Stimulated activated CD8-positive, alpha-beta memory T cell treated with anti-CD3 and anti-CD28 coated beads, Interleukin-4, amount 100 ng/mL, for 4 hours (primary cell): ENCODE measurements at regions not wholly inside any gene's neighbourhood (a gene's known extent, or its start where the extent isn't known, plus 50 kb on each side); places are given as distances from the start of the nearest gene placed in this dataset.
"Not testable (repeated sequence)": the region's sequence is repeated elsewhere in the genome, so short reads cannot be mapped to it uniquely, and the experiment has no call there.

Experiments
- DNase-seq, 2 donors: peaks; one replicate each; pipeline ENCODE4 v3.0.0-alpha.2; 2020; ENCODE audit warnings: low read depth in 2 of 2, low spot score in 1 of 2

- DNase-seq, result not testable (repeated sequence)
Measured at GRCh38 chr11:112673401-112673800, 287.8 kb upstream of the NCAM1 start.

DNA sequence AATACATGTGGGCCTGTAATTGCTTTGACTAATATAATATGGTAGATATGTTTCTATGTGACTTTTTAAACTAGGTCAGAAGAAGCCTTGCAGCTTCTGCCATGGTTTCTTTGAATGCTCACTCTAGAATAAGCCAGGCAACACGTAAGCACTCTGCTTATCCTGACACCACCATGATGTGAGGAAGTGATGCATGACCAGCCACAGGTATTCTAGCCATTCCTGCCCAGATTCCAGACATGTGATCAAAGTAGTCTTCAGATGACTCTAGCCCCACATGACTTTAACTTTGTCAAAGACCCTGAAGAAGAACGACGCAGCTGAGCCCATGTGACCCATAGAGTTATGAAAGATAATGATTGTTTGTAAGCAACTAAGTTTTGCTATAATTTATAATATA is 276.1 kb upstream of the NCAM1 start:
- DNase-seq, result no peak

DNA sequence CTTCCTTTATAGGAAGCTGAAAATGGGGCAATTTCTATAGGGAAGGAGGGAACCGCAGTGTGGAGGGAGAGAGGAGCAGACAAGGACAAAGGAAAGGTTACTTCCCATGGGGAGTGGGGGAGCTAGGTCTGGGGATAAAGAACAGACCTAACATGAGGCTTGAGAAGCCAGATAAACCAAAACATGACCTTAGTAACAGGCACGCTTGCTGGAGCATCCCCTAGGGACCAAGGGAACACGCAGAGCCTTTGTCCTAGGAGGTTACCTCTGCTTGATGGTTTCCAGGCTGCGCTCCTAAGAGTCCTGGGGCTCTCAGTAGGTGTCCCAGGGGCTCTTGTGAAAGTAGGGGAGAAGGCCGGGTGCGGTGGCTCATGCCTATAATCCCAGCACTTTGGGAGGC is 271.4 kb upstream of the NCAM1 start:
- no peak for DNase-seq

DNA sequence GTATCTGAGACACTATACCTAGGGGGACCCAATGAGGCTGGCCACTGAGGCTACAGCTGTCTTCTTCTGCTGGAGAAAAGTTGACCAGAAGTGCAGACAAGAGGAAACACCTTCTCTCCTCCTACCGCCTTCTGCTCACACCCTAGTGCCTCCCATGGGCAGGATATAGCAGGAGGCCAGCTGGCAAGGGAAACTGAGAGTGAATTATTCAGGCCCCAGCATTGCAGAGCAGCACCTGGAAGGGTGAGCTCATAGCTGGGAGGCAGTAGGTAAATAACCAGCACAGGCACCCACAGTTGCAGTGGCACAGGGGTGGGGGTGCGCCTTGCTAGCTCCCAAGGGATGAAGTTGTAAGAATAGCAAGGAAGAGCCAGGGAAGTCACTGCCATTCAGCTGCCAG is 267.4 kb upstream of the NCAM1 start:
- DNase-seq, result no peak

- no peak for DNase-seq
Measured at GRCh38 chr11:112694245-112694644, 267.0 kb upstream of the NCAM1 start.

- no peak for DNase-seq
Measured at GRCh38 chr11:112694813-112695212, 266.4 kb upstream of the NCAM1 start.

DNA sequence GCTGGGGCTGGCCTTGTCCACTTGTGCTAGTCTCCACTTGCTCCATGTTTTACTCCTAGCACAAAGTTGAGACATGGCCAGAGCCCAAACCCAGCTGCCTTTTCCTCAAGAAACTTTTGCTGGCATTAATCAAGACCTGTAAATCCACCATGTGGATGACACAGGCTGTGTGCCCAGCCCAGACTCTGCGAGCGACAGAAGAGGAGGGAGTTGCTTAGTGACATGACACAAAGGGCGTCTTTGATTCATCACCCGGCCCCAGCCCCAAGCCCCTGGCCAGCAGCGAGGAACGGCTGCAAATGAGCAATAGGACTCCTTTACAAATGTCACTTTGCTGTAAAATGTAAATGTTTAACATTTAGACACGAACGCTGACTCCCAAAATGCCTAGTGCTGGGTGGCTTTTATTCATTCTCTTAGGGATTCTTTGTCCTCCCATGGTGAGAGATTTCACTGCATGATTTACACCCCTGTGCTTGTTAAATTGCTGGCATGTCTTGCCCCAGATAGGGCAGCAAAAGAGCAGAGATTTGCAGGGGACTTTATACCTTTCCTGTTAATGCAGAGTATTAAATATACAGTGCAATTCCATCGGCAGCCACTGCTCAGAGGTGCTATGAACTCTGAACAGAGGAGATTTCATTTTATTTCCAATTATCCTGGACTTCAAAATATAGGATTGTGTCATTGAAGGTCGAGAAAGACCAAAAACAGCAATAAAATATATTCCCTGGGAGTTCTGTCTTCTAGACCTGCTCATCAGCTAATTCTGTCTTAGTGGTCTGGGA is 263.6 kb upstream of the NCAM1 start:
- DNase-seq, result no peak

DNA sequence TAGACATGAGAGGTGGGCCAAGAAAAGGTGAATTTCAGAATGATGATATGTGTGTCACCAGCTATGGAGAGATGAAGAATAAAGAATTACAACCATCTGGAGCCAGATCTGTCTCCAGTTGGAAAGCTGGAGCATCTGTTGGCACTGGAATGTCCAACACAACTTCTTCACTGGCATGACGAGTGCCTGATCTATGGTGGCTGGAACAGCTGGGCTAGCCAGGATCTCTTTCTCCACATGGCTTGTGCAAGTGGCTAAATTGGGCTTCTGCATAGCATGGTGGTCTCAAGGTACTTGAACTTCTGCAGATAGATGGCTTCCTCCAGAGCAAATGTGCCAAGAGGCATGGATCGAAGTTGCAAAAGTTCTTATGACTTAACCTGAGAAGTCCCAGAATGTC is 256.1 kb upstream of the NCAM1 start:
- DNase-seq, result no peak

DNA sequence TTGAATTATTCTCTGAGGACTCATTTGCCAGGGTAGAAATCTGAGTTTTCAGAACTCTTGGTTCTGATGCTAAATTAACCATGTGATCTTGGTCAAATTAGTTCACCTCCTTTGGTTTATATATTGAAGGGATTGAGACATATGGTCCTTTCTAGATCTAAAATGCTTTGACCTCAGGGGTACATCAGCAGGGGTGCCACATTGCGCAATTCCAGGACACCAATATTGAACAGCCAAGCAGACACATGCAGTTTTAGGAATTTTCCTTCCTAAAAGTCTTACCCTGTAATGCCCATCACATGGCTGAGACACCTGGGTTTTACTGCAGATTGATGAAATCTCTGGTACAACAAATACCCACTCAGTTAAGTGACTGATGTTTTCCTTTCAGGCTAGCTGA is 254.4 kb upstream of the NCAM1 start:
- no peak for DNase-seq

DNA sequence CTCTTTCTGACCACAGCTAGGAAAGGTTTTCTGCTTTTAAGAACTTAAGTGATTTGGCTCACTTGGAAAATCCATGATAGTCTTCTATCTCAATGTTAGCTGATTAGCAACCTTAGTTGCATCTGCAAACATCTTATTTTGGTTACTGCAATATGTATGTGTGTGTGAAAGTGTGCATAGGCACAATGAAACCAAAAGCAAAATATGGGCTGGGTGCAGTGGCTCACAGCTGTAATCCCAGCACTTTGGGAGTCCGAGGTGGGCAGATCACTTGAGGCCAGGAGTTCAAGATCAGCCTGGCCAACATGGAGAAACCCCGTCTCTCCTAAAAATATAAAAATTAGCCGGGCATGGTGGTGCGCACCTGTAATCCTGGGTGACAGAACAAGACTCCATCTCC is 246.9 kb upstream of the NCAM1 start:
- DNase-seq, result not testable (repeated sequence)

GRCh38 chr11:112715056-112715455 is 246.2 kb upstream of the NCAM1 start:
- DNase-seq, result no peak

GRCh38 chr11:112718483-112718882 is 242.7 kb upstream of the NCAM1 start:
- no peak for DNase-seq

GRCh38 chr11:112719736-112720525 is 241.3 kb upstream of the NCAM1 start:
- DNase-seq, result no peak

DNA sequence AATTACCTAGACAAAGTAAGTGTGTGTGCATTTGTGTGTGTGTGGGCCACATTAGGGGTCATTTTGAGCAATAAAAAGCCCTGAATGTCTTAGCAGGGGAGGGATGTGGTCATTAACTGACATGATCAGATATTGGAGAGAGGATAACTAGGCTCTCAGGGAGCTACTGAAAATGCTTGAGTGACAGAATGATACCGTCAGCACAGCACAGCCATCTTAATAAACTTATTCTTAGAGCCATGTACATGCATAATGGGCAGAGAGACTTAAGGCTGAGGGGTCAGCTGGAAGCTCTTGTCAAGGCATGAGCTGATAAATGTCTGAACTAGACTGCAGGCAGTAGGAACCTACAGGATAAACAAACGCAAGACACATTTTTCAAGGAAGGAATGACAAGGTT is 239.1 kb upstream of the NCAM1 start:
- no peak for DNase-seq

DNA sequence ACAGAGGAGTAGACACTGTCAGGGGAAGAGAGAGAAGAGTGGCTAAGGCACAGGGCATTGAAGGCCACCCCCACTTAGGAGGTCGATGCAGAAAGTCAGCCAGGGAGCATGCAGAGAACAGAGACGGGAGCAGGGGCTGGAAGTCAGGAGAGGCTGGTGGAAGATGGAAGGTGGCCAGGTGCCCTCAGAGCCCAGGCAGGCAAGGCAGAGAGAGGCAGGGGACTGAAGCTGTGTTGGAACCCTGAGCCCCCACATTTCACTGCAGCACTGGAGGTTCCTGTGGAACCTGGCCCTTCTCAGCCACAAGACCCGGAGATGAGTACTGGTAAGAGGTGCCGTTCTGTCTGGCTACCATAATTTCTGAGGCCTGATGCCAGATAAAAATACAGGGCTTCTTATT is 238.3 kb upstream of the NCAM1 start:
- no peak for DNase-seq

DNA sequence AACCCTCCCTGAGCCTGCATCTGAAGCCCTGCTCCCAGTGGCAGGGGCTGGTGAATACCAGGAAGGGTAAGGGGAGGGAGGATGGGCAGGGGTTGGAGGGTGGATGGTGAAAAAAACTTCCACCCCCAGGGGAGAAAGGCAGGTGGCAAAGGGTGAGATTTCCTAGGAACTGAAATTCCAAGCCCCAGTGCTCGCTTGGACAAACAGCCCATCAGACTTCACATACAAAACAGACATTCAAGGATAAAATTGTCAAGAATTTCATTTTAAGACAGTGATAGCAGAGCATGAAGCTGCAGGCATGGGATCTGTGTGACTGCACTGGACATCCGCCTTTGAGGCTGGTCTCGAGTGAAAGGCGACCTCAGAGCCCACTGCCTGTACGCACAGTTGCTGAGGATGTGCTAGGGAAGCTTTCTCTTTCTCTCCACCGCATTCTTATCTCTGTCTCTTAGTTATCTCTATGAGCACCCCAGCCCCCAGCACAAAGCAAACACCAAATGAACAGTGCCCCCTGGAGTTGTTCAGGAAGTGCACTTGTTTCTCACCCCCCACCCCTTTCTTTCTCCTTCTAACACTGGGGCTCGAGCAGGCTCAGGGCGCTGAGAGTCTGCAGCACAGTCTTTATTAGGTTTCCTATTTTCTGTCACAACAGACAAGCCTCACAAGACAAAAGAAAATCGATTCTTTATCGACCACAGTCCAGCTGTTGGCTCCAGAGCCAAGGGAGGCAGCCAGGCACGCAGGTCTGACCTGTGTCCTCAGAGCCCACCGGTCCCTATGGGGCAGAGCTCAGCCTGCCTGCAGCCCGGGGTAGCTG is 237.3 kb upstream of the NCAM1 start:
- no peak for DNase-seq

GRCh38 chr11:112724496-112724790 is 236.8 kb upstream of the NCAM1 start:
- no peak for DNase-seq

- no peak for DNase-seq
Measured at GRCh38 chr11:112725636-112726035, 235.6 kb upstream of the NCAM1 start.

DNA sequence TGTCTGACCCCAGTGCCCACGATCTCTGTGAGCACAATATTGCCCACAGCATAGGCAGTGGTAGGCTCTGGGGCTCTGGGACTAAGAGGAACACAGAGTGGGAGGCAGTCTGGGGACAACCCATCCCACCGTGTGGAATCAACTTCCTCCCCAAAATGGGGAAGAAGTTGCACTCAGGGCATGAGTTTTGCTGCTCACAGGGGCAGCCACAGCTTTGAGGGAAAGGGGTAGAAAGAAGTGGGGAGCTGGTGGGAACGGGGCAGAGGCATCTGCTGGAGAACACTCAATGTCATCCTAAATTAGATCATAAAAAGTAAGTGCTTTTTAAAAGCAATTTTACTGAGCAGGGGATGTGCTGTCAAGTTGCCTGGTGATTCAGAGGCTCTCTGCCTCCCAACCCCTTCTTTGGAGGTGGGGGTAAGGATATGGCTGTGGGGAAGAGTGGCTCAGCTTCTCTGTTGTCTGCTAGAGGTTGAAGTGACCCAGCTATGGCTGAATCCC is 233.8 kb upstream of the NCAM1 start:
- DNase-seq, result no peak

DNA sequence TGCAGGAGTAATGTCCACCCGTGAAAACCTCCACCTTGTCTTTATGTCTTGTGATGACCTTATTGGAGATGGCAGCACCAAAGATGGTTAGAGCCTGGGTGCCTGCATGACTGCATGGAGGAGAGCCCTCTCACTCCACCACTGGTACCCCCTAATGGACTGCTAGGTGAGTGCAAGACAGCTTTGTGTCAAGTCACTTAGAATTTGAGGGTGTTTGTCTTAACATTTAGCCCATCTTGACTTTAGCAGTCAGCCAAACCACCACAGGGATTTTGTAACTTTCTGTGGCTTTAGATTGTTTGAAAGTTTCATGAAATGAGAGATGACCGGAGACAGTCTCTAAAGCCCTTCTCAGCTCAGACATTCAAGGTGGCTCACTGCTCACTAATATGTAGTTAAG is 232.9 kb upstream of the NCAM1 start:
- DNase-seq, result no peak

DNA sequence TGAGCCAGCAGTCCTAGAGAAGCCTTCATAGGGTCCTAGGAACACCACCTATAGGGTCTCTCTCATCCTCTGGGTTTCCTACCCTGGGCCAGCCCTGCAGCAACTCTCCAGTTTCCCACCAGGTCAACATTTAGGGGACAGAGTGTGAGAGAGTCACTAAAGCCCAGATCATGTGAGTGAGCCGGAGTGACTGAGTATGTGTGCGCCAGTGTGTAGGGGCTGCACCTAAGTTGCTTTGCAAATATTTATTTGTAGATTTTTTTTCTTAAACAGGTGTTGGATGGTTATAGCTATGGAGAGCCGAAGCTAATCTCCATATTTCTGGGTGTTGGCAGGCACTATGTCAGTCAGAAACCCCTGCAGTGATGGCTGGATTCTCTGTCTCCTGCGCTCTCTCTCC is 232.5 kb upstream of the NCAM1 start:
- no peak for DNase-seq

GRCh38 chr11:112730591-112730990 is 230.6 kb upstream of the NCAM1 start:
- no peak for DNase-seq
